Glutamatergic neuron (in vitro differentiated cells): ENCODE measurements at regions not wholly inside any gene's neighbourhood (a gene's known extent, or its start where the extent isn't known, plus 50 kb on each side); places are given as distances from the start of the nearest gene placed in this dataset.

Experiments used
- DNase-seq: peaks from one replicate; pipeline ENCODE4 v3.0.0; 2022
- H3K27ac Mint-ChIP-seq: one replicate; pipeline ENCODE4 v1.8.0; 2020; ENCODE audit warnings: mild to moderate bottlenecking, mixed read lengths, inconsistent platforms; ENCODE audit not compliant: unreplicated experiment
- H3K27me3 Mint-ChIP-seq: one replicate; pipeline ENCODE4 v1.8.0; 2020; ENCODE audit warnings: mild to moderate bottlenecking, moderate library complexity, mixed read lengths, inconsistent platforms; ENCODE audit not compliant: unreplicated experiment
- H3K36me3 Mint-ChIP-seq: one replicate; pipeline ENCODE4 v1.8.0; 2020; ENCODE audit warnings: mild to moderate bottlenecking, mixed read lengths, inconsistent platforms; ENCODE audit not compliant: unreplicated experiment
- H3K4me1 Mint-ChIP-seq: one replicate; pipeline ENCODE4 v1.8.0; 2020; ENCODE audit warnings: mild to moderate bottlenecking, low read depth, mixed read lengths, inconsistent platforms; ENCODE audit not compliant: unreplicated experiment
- H3K4me3 Mint-ChIP-seq: one replicate; pipeline ENCODE4 v1.8.0; 2020; ENCODE audit warnings: mild to moderate bottlenecking, mixed read lengths, inconsistent platforms; ENCODE audit not compliant: unreplicated experiment
- H3K9me3 Mint-ChIP-seq: one replicate; pipeline ENCODE4 v1.8.0; 2020; ENCODE audit warnings: mild to moderate bottlenecking, moderate library complexity, mixed read lengths, inconsistent platforms; ENCODE audit not compliant: unreplicated experiment
- TF ChIP-seq, protein P1 (sequence below): fragments of 200-600 bp; sonication (generic); IDR thresholded peaks from one replicate; pipeline ENCODE4 v1.5.0; 2021; ENCODE audit not compliant: partially characterized antibody, unreplicated experiment

DNA sequence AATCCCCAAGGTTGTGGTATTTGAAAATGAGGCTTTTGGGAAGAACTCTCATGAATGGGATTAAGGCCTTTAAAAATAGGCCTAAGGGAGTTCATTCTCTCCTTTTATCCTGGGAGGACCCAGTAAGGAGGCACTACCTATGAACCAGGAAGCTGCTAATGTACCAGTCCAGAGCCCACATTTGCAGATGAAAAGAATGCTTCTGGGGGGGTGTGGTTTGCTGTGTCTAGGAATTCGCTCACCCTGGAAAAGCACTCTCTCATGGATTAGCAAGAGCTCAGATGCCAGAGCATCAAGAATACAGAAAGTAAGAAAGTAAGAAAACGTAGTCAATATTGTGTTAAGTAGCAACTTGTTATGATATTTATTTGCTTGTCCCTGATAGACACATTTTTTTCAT is 785.7 kb upstream of the GYPC start:
- TF ChIP-seq, protein P1, sequence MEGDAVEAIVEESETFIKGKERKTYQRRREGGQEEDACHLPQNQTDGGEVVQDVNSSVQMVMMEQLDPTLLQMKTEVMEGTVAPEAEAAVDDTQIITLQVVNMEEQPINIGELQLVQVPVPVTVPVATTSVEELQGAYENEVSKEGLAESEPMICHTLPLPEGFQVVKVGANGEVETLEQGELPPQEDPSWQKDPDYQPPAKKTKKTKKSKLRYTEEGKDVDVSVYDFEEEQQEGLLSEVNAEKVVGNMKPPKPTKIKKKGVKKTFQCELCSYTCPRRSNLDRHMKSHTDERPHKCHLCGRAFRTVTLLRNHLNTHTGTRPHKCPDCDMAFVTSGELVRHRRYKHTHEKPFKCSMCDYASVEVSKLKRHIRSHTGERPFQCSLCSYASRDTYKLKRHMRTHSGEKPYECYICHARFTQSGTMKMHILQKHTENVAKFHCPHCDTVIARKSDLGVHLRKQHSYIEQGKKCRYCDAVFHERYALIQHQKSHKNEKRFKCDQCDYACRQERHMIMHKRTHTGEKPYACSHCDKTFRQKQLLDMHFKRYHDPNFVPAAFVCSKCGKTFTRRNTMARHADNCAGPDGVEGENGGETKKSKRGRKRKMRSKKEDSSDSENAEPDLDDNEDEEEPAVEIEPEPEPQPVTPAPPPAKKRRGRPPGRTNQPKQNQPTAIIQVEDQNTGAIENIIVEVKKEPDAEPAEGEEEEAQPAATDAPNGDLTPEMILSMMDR, result no peak
- no peaks in the 10 kb centered on the region for H3K36me3 Mint-ChIP-seq
- H3K27ac Mint-ChIP-seq, result no peak overlapping the region
- no peaks in the 10 kb centered on the region for H3K27me3 Mint-ChIP-seq
- DNase-seq, result no peak
- H3K4me1 Mint-ChIP-seq, result no peaks in the 10 kb centered on the region
- H3K9me3 Mint-ChIP-seq, result no peaks in the 10 kb centered on the region
- H3K4me3 Mint-ChIP-seq, result no peak overlapping the region

DNA sequence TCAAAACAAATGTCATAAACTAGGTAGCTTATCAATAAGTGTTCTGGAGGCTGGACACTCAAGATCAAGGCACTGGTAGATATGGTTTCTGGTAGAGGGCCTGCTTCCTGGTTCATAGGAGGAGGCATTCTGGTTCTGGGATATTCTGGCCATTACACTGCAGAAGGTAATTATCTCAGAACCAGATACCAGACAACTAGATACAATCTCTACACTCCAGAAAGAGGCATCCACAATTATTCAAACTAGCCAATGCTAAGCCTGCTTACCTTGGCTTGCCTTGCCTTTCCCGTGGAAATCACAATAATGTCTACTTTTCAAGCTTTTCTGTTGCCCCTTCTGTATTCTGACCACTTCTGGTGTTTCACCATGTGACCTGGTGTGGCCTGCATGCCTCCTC is 785.2 kb upstream of the GYPC start:
- DNase-seq, result no peak
- Mint-ChIP-seq H3K4me1 (no peaks in the 10 kb centered on the region), H3K9me3 (no peaks in the 10 kb centered on the region), H3K36me3 (no peaks in the 10 kb centered on the region), H3K27me3 (no peaks in the 10 kb centered on the region), H3K4me3 (no peak overlapping the region), H3K27ac (no peak overlapping the region)
- TF ChIP-seq, protein P1, result no peak

DNA sequence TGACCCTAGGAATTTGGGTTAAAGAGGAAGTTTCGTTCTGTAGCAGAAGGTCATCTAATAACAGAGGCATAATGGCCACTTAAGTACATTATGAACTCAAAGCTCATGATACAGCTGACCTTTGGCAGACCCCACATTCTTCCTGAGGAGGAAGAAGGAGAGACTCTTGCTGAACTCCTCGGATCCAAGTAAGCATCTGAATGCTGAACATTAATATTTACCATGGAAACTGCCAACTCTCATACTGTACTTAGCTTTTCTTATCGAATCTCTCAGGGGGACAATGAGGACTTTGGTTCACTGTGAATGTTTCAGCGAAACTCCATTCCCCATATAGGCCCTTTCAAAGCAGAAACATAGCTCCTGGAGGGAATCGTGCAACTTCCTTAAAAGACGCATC is 781.4 kb upstream of the GYPC start:
- no peaks in the 10 kb centered on the region for H3K9me3 Mint-ChIP-seq
- H3K36me3 Mint-ChIP-seq, result no peaks in the 10 kb centered on the region
- DNase-seq, result no peak
- H3K27me3 Mint-ChIP-seq, result no peaks in the 10 kb centered on the region
- H3K27ac Mint-ChIP-seq, result no peak overlapping the region
- no peak overlapping the region for H3K4me3 Mint-ChIP-seq
- H3K4me1 Mint-ChIP-seq, result no peaks in the 10 kb centered on the region
- TF ChIP-seq, protein P1, result no peak

DNA sequence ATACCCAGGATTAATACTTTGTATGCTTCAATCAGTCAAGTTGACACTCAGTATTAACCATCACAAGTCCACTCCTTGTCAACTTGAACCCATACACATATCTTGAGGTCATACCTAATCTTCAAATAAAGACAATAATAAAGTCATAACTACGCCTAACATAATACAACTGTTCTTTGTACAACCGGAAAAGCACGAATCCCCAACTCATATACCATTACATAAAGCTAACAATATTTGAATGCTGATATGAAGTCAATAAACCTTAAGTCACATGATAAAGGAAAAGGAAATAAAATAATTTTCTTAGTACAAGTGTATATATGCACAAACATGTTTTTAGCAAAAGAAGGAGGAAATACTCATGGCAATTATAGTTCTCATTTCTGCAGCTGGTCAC is 770.6 kb upstream of the GYPC start:
- H3K27me3 Mint-ChIP-seq, result no peaks in the 10 kb centered on the region
- TF ChIP-seq, protein P1, result no peak
- no peak for DNase-seq
- no peak overlapping the region for H3K27ac Mint-ChIP-seq
- no peak overlapping the region for H3K4me3 Mint-ChIP-seq
- no peaks in the 10 kb centered on the region for H3K4me1 Mint-ChIP-seq
- H3K9me3 Mint-ChIP-seq, result peaks cover 2% of the 10 kb centered on the region
- H3K36me3 Mint-ChIP-seq, result peaks cover 12% of the 10 kb centered on the region

DNA sequence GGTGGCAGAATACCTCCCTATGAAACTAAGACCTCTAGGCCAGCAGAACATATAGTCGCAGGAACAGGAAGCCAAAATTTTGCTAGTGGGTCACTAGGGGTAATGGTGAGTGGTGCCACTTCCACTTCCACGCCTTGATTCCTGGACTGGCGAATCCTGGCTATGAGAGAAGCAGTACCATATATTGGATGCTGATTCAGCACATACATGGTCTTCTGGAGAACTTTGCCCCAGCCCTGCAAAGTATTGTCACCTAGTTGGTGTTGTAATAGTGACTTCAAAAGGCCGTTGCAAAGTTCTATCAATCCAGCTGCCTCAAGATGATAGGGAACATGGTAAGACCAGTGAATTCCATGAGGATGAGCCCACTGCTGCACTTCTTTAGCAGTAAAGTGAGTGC is 769.8 kb upstream of the GYPC start:
- Mint-ChIP-seq H3K4me3 (no peak overlapping the region), H3K9me3 (peaks cover 2% of the 10 kb centered on the region), H3K4me1 (no peaks in the 10 kb centered on the region), H3K27ac (no peak overlapping the region), H3K36me3 (peaks cover 12% of the 10 kb centered on the region), H3K27me3 (no peaks in the 10 kb centered on the region)
- DNase-seq, result no peak
- TF ChIP-seq, protein P1, result no peak
